Colonic mucosa (tissue), 4 donors: ENCODE measurements at regions not wholly inside any gene's neighbourhood (a gene's known extent, or its start where the extent isn't known, plus 50 kb on each side); places are given as distances from the start of the nearest gene placed in this dataset.

Experiments
- DNase-seq: peaks from one replicate; pipeline ENCODE4 v3.0.0-alpha.2; 2020
- H3K27ac ChIP-seq: fragments of 200-600 bp; one replicate; pipeline ENCODE4 v1.8.0; 2021
- H3K27me3 ChIP-seq: fragments of 200-600 bp; one replicate; pipeline ENCODE4 v1.8.0; 2021
- H3K36me3 ChIP-seq: fragments of 200-600 bp; one replicate; pipeline ENCODE4 v1.8.0; 2021
- H3K4me1 ChIP-seq: fragments of 200-600 bp; one replicate; pipeline ENCODE4 v1.8.0; 2021; ENCODE audit warnings: mild to moderate bottlenecking
- H3K4me3 ChIP-seq: fragments of 200-600 bp; one replicate; pipeline ENCODE4 v1.8.0; 2021
- H3K9ac ChIP-seq, 2 donors: one replicate each; pipeline ENCODE4 v1.7.0; 2013; ENCODE audit warnings: control low read depth in 2 of 2, low read depth in 2 of 2, low read length in 2 of 2
- H3K9me3 ChIP-seq: fragments of 200-600 bp; one replicate; pipeline ENCODE4 v1.8.0; 2021
- CTCF ChIP-seq: fragments of 200-600 bp; IDR thresholded peaks from one replicate; pipeline ENCODE4 v1.8.0; 2022; ENCODE audit warnings: antibody characterized with exemption, mild to moderate bottlenecking
- intact Hi-C: fragments of 100-400 bp; cut with DNase I; formaldehyde crosslinking; loops from one replicate; pipeline ENCODE4 v1.14.1; 2022
- donor health status: healthy.
- donor health status: DM: no; HTN: no; CAD: no.
- donor health status: DM: no; HTN: no; CAD: no.

GRCh38 chr21:23899561-23899960, 1707.7 kb downstream of the MRPL39 start:
- Histone ChIP-seq H3K27ac (no peak overlapping the region), H3K9ac (no peak overlapping the region), H3K27me3 (no peaks in the 10 kb centered on the region), H3K9me3 (no peaks in the 10 kb centered on the region), H3K4me1 (no peaks in the 10 kb centered on the region), H3K36me3 (no peaks in the 10 kb centered on the region), H3K4me3 (no peak overlapping the region)
- intact Hi-C loops = no loop called here
- no peak for DNase-seq
- TF ChIP-seq CTCF = no peak

- intact Hi-C loops = no loop called here
- no peak for DNase-seq
Observed at GRCh38 chr21:23890652-23891051, 1716.6 kb downstream of the MRPL39 start.

DNA sequence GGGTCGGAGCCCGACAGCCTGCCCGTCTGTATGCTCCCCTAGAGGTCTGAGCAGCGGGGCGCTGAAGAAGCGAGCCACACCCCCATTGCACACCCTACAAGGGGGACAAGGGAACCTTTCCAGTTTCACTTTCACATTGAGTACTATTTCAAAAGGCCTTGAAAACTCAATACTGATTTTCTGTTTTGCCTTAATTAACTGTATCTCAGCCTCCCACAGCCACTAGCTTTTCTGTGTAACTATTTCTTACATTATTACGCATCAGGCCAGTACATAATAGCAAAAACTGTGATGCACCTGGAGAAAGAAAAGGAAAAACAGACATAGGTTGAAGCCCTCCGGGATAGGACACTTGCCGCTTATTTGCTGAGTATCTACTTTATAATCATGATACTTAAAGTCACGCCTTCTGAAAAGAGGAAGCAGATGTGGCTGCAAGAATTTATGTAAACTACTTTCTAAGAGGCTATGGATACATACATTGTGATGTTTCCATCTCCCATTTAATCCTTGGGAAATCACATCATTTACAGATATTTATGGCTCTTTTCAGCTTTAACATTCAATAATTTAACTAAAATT, 1719.5 kb downstream of the MRPL39 start:
- no peak overlapping the region for H3K27ac ChIP-seq
- H3K4me3 ChIP-seq = no peak overlapping the region
- no peak for DNase-seq
- no peaks in the 10 kb centered on the region for H3K4me1 ChIP-seq
- TF ChIP-seq CTCF = no peak
- H3K36me3 ChIP-seq = no peaks in the 10 kb centered on the region
- H3K9ac ChIP-seq = no peak overlapping the region
- no peaks in the 10 kb centered on the region for H3K27me3 ChIP-seq
- H3K9me3 ChIP-seq = no peaks in the 10 kb centered on the region
- intact Hi-C loops = no loop called here

More at GRCh38 chr21:23890652-23891051, 1716.6 kb downstream of the MRPL39 start:
- no peaks in the 10 kb centered on the region for H3K9me3 ChIP-seq
- no peak overlapping the region for H3K4me3 ChIP-seq
- H3K4me1 ChIP-seq = no peaks in the 10 kb centered on the region
- H3K27ac ChIP-seq = no peak overlapping the region
- no peak overlapping the region for H3K9ac ChIP-seq
- TF ChIP-seq CTCF = no peak
- no peaks in the 10 kb centered on the region for H3K27me3 ChIP-seq
- no peaks in the 10 kb centered on the region for H3K36me3 ChIP-seq

GRCh38 chr21:23886828-23887724, 1720.2 kb downstream of the MRPL39 start:
- Histone ChIP-seq H3K27ac (no peak overlapping the region), H3K9me3 (no peaks in the 10 kb centered on the region), H3K36me3 (no peaks in the 10 kb centered on the region), H3K4me1 (no peaks in the 10 kb centered on the region), H3K9ac (no peak overlapping the region), H3K4me3 (no peak overlapping the region), H3K27me3 (no peaks in the 10 kb centered on the region)
- intact Hi-C loops = no loop called here
- no peak for TF ChIP-seq CTCF
- DNase-seq = no peak

GRCh38 chr21:23881783-23882182, 1725.5 kb downstream of the MRPL39 start:
- H3K9me3 ChIP-seq = no peaks in the 10 kb centered on the region
- intact Hi-C loops = no loop called here

More at GRCh38 chr21:23881783-23882182, 1725.5 kb downstream of the MRPL39 start:
- H3K36me3 ChIP-seq = no peaks in the 10 kb centered on the region
- no peak for DNase-seq
- no peak for TF ChIP-seq CTCF
- H3K27me3 ChIP-seq = no peaks in the 10 kb centered on the region
- H3K4me3 ChIP-seq = no peak overlapping the region
- H3K4me1 ChIP-seq = no peaks in the 10 kb centered on the region
- H3K27ac ChIP-seq = no peak overlapping the region
- H3K9ac ChIP-seq = no peak overlapping the region
